CD14-positive monocyte (primary cell): ENCODE measurements at regions not wholly inside any gene's neighbourhood (a gene's known extent, or its start where the extent isn't known, plus 50 kb on each side); places are given as distances from the start of the nearest gene placed in this dataset.

Experiments used
- DNase-seq, 3 donors: peaks; one replicate each; pipeline ENCODE4 v3.0.0-alpha.2; 2011 to 2022
- H2AFZ ChIP-seq: 2 replicates; pipeline ENCODE4 v1.6.0; 2012; ENCODE audit warnings: mild to moderate bottlenecking, low read depth, low read length, inconsistent platforms; ENCODE audit not compliant: insufficient read depth, poor library complexity, severe bottlenecking
- H3K27ac ChIP-seq, 2 donors: 1 replicate in 1 of 2; 2 replicates in 1 of 2; pipeline ENCODE4 v1.5.1; 2012 to 2013; ENCODE audit warnings: low read length in 2 of 2, control low read depth in 1 of 2, inconsistent platforms in 1 of 2, low read depth in 1 of 2, mild to moderate bottlenecking in 1 of 2
- H3K27me3 ChIP-seq, 2 donors: one replicate each; pipeline versions ENCODE4 v1.6.0 to v1.6.1; 2011 to 2013; ENCODE audit warnings: low read length in 2 of 2; ENCODE audit not compliant: control insufficient read depth in 2 of 2, insufficient read depth in 2 of 2
- H3K36me3 ChIP-seq, 2 donors: replicated peaks in 1 of 2; 1 replicate in 1 of 2; 2 replicates in 1 of 2; pipeline versions ENCODE4 v1.5.1 to v1.6.1; 2012 to 2013; ENCODE audit warnings: low read length in 2 of 2, control low read depth in 1 of 2, inconsistent platforms in 1 of 2, mild to moderate bottlenecking in 1 of 2; ENCODE audit not compliant: insufficient read depth in 2 of 2, control insufficient read depth in 1 of 2
- H3K4me1 ChIP-seq, 2 donors: 1 replicate in 1 of 2; 2 replicates in 1 of 2; pipeline versions ENCODE4 v1.5.1 to v1.6.1; 2012 to 2013; ENCODE audit warnings: low read length in 2 of 2, control low read depth in 1 of 2, inconsistent platforms in 1 of 2, mild to moderate bottlenecking in 1 of 2, moderate library complexity in 1 of 2; ENCODE audit not compliant: insufficient read depth in 2 of 2, control insufficient read depth in 1 of 2
- H3K4me2 ChIP-seq: replicated peaks from 2 replicates; pipeline ENCODE3; 2012; ENCODE audit warnings: low read length, moderate library complexity, mild to moderate bottlenecking; ENCODE audit not compliant: poor library complexity, severe bottlenecking; ENCODE audit errors: extremely low read depth
- H3K4me3 ChIP-seq, 3 experiments: fragments of 200-600 bp in 1 of 3; sonication (generic) in 1 of 3; replicated peaks in 1 of 3; 1 replicate in 2 of 3; 2 replicates in 1 of 3; pipeline ENCODE4 v1.5.1; 2011 to 2013; ENCODE audit warnings: low read length in 3 of 3, mild to moderate bottlenecking in 3 of 3, control low read depth in 2 of 3, low read depth in 2 of 3, inconsistent platforms in 1 of 3, moderate library complexity in 1 of 3
- H3K79me2 ChIP-seq: 2 replicates; pipeline ENCODE4 v1.6.0; 2012; ENCODE audit warnings: mild to moderate bottlenecking, control low read depth, inconsistent platforms, low read length, moderate library complexity; ENCODE audit not compliant: insufficient read depth
- H3K9ac ChIP-seq: 2 replicates; pipeline ENCODE4 v1.6.0; 2017; ENCODE audit warnings: low read length, mild to moderate bottlenecking; ENCODE audit not compliant: insufficient read depth, poor library complexity, severe bottlenecking
- H3K9me3 ChIP-seq, 2 donors: replicated peaks in 1 of 2; 1 replicate in 1 of 2; 2 replicates in 1 of 2; pipeline versions ENCODE4 v1.5.1 to v1.6.1; 2012 to 2013; ENCODE audit warnings: low read length in 2 of 2, control low read depth in 1 of 2; ENCODE audit not compliant: control insufficient read depth in 1 of 2, insufficient read depth in 1 of 2
- H4K20me1 ChIP-seq: 2 replicates; pipeline ENCODE4 v1.6.0; 2012; ENCODE audit warnings: mild to moderate bottlenecking, low read length, control low read depth, moderate library complexity; ENCODE audit not compliant: insufficient read depth
- H3K27ac Mint-ChIP-seq, 7 donors: one replicate each; pipeline ENCODE4 v1.8.0; 2020; ENCODE audit warnings: mild to moderate bottlenecking in 7 of 7, mixed read lengths in 7 of 7, moderate library complexity in 6 of 7, inconsistent platforms in 2 of 7
- H3K27me3 Mint-ChIP-seq, 3 donors: one replicate each; pipeline ENCODE4 v1.8.0; 2021 to 2022; ENCODE audit warnings: low read depth in 3 of 3, mild to moderate bottlenecking in 3 of 3, mixed read lengths in 3 of 3, moderate library complexity in 3 of 3, inconsistent platforms in 1 of 3
- H3K36me3 Mint-ChIP-seq, 2 donors: one replicate each; pipeline ENCODE4 v1.8.0; 2020; ENCODE audit warnings: mixed read lengths in 2 of 2, inconsistent platforms in 1 of 2, mild to moderate bottlenecking in 1 of 2
- H3K4me1 Mint-ChIP-seq: one replicate; pipeline ENCODE4 v1.8.0; 2020; ENCODE audit warnings: mild to moderate bottlenecking, mixed read lengths
- H3K4me3 Mint-ChIP-seq, 2 donors: one replicate each; pipeline ENCODE4 v1.8.0; 2020; ENCODE audit warnings: mild to moderate bottlenecking in 2 of 2, mixed read lengths in 2 of 2, moderate library complexity in 1 of 2
- H3K9me3 Mint-ChIP-seq, 7 donors: one replicate each; pipeline ENCODE4 v1.8.0; 2020 to 2022; ENCODE audit warnings: mixed read lengths in 7 of 7, mild to moderate bottlenecking in 6 of 7, moderate library complexity in 6 of 7, inconsistent platforms in 2 of 7
- CTCF ChIP-seq: fragments of 200-600 bp; IDR thresholded peaks from one replicate; pipeline ENCODE4 v1.8.0; 2022; ENCODE audit warnings: antibody characterized with exemption, mild to moderate bottlenecking
- WGBS: methylation state at CpG from one replicate; pipeline ENCODE4 v1.1.5; 2013; ENCODE audit warnings: missing lambda C conversion rate; ENCODE audit not compliant: insufficient coverage; 5-methylcytosine and 5-hydroxymethylcytosine counted together
- intact Hi-C, 2 donors: fragments of 100-400 bp; cut with micrococcal nuclease; formaldehyde crosslinking; loops; one replicate each; pipeline versions ENCODE4 v1.15.0 to v1.15.1; 2023

GRCh38 chr2:568639-569235 lies 108.5 kb downstream of the TMEM18 start:
- Histone ChIP-seq H3K4me1 (no peaks in the 10 kb centered on the region), H3K36me3 (no peaks in the 10 kb centered on the region), H4K20me1 (no peaks in the 10 kb centered on the region), H3K4me3 (no peak overlapping the region), H2AFZ (no peak overlapping the region), H3K9ac (no peak overlapping the region), H3K4me2 (no peak overlapping the region), H3K27ac (no peak overlapping the region), H3K27me3 (no peaks in the 10 kb centered on the region), H3K9me3 (no peaks in the 10 kb centered on the region), H3K79me2 (no peaks in the 10 kb centered on the region)
- intact Hi-C loops = no loop called here
- Mint-ChIP-seq H3K27me3 (peaks cover 2 to 5% (median 4%) of the 10 kb centered on the region in 3 donors), H3K4me3 (no peak overlapping the region), H3K36me3 (no peaks in the 10 kb centered on the region), H3K4me1 (no peaks in the 10 kb centered on the region), H3K9me3 (peaks cover 0 to 15% (median 7%) of the 10 kb centered on the region in 7 donors), H3K27ac (peak overlapping the region in 1 of 7 donors; percentile 22)
- no peak for DNase-seq
- WGBS = 60% methylated on average over 2 of the region's 4 CpGs
- TF ChIP-seq CTCF = no peak

GRCh38 chr2:567865-568638 lies 109.2 kb downstream of the TMEM18 start:
- peak overlapping the region in 2 of 7 donors; percentile 22 to 42 for H3K27ac Mint-ChIP-seq
- intact Hi-C loops = no loop called here
- TF ChIP-seq CTCF = no peak

More at GRCh38 chr2:567865-568638, 109.2 kb downstream of the TMEM18 start:
- H3K36me3 ChIP-seq = no peaks in the 10 kb centered on the region
- H3K27ac ChIP-seq = no peak overlapping the region
- no peaks in the 10 kb centered on the region for H3K27me3 ChIP-seq
- H3K4me3 ChIP-seq = no peak overlapping the region
- WGBS = 89% methylated on average over 25 of the region's 27 CpGs
- no peak overlapping the region for H2AFZ ChIP-seq
- peaks cover 0 to 10% (median 3%) of the 10 kb centered on the region in 7 donors for H3K9me3 Mint-ChIP-seq
- no peaks in the 10 kb centered on the region for H3K9me3 ChIP-seq
- no peak overlapping the region for H3K4me3 Mint-ChIP-seq
- no peak overlapping the region for H3K4me2 ChIP-seq
- H3K4me1 Mint-ChIP-seq = no peaks in the 10 kb centered on the region
- no peaks in the 10 kb centered on the region for H4K20me1 ChIP-seq
- H3K4me1 ChIP-seq = no peaks in the 10 kb centered on the region
- peaks cover 2 to 5% (median 4%) of the 10 kb centered on the region in 3 donors for H3K27me3 Mint-ChIP-seq
- no peak overlapping the region for H3K9ac ChIP-seq
- no peaks in the 10 kb centered on the region for H3K36me3 Mint-ChIP-seq
- DNase-seq = no peak
- no peaks in the 10 kb centered on the region for H3K79me2 ChIP-seq
